ENCODE measurements at regions not wholly inside any gene's neighbourhood (a gene's known extent, or its start where the extent isn't known, plus 50 kb on each side); places are given as distances from the start of the nearest gene placed in this dataset.

- no peak for TF ChIP-seq CTCF (IDR thresholded peaks at IDR 0.05)
- no peak for TF ChIP-seq POLR2A (IDR thresholded peaks at IDR 0.05; ENCODE audit: low read depth)
Observed at GRCh38 chr5:125610892-125611291, 812.3 kb upstream of the GRAMD2B start.

Data from esophagus muscularis mucosa (tissue), 3 donors.